Femur (tissue), 1 donor: ENCODE measurements at regions not wholly inside any gene's neighbourhood (a gene's known extent, or its start where the extent isn't known, plus 50 kb on each side); places are given as distances from the start of the nearest gene placed in this dataset.

Experiments used
- DNase-seq: peaks from one replicate; pipeline ENCODE4 v3.0.0-alpha.2; 2017

DNA sequence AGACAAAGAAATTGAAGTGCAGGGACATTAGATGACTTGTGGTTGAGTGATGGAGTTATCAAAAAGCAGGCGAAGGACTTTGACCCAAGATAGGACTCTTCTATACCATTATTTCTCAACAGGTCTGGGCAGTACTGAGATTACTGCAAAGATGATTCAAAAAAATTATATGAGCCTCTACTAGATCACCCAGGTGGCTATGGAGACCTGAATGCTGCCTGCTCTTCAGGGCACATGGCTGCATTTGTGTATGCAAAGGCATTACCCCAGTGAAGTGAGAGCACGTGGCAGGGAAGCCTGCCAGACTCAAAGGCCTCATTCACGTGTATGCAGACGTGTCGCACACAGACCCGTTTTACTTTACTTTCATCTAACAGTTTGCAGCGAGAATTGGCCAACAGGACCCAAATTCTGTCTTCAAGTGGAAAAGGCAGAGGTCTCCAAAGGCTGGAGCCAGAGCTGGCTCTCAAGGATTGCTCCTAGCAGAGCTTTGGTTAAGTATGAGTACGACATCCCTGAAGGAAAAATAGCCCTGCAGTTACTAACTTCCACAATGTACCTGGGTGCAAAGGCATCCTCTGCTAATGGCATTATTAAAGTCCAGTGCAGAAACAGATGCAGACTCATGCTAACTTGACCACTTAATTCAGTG, 113.8 kb upstream of the ARMC2 start:
- no peak for DNase-seq

DNA sequence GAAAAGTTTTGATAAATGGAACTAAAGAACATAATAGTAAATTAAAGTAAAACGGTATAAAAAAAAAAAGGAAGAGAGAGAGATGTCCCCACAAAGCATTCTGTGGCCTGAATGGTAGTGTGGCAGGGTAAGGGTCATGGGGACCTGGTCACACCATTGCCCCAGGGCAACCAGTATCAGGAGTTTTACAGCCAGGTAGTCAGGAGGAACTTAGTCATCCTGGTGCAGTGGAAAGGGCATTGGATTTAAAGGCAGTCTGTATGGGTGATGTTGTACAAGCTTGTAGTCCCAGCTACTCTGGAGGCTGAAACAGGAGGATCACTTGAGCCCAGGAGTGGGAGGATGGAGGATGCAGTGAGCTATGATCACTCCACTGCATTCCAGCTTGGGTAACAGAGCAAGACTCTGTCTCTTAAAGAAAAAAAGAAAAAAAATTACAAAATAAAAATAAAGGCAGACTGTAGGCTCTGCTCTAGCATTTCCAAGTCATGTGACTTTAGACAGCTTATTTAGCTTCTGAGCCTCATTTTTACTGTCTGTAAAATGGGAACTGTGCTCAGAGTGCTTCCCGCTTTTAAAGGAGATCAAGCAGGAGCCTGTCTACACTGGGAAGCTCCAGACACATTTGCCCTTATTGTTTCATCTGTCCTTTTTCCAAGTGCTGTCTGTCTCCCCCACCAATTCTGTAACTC, 112.8 kb upstream of the ARMC2 start:
- DNase-seq, result no peak

DNA sequence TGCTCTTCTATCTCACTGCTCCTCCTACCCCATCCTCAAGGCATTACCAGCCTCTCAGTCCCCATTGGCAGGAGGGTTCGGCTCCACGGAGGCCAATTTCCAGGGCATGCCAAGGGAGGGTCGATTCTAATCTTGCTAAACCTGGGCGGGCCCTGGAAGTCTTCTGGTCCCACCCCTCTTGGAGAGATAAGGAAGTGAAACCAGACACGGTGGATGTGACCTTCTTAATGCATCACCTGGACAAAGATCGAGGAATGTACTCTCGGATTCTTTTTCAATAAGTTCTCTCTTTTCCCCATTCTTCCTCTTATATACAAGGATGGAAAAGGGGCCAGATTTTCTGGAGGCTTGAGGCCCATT, 112.2 kb upstream of the ARMC2 start:
- DNase-seq, result no peak

DNA sequence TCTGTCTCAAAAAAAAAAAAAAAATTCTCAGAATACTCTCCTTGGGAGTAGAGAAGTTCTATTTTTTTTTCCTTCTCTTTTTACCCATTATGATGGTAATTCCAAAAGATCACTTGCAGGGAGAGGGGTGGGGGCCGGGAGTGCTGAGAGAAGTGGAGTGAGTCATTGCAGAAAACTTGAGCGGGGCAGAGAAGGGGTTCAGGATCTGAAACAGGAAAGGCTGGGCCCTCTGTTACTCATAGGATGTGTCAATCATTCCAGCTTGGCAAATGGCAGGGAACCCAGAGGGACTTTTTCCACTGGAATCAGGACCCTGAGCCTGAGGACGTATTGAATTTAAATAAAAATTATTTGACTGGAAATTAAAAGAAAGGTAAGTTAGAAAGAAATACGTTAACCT, 111.4 kb upstream of the ARMC2 start:
- DNase-seq, result no peak

DNA sequence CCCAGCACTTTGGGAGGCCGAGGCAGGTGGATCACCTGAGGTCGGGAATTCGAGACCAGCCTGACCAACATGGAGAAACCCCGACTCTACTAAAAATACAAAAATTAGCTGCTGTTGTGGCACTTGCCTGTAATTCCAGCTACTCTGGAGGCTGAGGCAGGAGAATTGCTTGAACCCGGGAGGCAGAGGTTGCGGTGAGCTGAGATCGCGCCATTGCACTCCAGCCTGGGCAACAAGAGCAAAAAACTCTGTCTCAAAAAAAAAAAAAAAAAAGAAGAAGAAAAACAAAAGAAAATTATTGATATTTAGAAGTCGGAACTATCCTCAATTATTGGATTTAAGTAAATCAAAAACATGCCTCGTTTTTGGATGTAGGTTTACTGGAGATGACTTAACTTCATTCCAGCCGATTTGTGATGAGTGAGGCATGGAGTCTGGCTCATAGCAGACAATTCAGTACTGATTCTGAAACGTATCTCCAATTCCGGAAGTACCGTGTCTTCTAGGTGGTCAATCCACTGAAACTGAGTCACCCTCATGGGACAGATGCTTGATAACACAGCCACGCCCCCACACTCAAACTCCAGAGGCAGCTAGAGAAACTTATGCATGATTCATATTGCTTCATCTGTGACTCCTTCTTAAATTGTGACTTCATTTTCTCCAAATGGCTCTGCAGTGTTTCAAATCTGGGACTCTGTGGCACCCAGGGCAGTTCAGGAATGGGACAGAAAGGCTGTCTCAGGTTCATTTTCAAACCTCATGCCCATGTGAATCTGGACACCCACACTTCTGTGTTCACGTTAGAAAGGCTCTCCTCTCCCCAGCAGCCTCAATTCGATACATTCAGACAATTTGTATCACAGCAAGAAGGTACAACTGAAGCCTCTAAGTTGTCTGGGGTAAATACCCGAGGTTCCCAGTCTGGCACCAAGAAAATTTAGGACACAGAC, 110.4 kb upstream of the ARMC2 start:
- DNase-seq, result no peak

DNA sequence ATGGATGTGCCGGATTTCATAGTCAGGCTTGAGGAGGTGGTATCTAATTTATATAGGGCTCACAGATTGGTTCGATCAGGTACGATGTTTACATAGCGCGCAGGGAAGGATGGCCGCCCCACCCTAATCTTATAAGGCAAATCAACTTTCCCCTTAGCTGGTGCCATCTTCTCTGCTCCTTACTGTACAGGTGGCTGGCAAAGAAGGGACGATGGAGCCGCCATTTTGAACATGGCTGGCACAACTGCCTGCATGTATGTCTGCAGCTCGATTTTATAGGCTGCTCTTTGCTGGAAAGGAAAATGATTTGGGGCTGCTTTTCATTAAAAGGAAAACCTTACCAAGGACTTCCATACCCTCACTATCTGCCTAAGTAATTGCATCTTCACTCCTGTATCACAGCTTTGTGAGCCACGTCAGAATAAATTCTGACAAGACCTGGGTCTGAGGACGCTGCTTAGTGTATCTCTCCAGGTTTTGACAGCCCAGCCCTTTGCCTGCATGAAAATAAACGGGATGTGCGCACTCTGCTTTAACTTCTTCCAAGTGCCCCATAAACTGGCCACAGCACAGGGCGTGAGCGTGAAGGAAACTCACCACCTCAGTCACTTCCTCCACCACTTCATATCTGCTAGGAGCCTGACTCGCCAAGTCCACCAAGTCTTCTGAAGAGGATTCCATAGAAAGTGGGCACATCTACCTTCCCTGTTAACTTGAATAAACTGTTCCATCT, 109.4 kb upstream of the ARMC2 start:
- no peak for DNase-seq

DNA sequence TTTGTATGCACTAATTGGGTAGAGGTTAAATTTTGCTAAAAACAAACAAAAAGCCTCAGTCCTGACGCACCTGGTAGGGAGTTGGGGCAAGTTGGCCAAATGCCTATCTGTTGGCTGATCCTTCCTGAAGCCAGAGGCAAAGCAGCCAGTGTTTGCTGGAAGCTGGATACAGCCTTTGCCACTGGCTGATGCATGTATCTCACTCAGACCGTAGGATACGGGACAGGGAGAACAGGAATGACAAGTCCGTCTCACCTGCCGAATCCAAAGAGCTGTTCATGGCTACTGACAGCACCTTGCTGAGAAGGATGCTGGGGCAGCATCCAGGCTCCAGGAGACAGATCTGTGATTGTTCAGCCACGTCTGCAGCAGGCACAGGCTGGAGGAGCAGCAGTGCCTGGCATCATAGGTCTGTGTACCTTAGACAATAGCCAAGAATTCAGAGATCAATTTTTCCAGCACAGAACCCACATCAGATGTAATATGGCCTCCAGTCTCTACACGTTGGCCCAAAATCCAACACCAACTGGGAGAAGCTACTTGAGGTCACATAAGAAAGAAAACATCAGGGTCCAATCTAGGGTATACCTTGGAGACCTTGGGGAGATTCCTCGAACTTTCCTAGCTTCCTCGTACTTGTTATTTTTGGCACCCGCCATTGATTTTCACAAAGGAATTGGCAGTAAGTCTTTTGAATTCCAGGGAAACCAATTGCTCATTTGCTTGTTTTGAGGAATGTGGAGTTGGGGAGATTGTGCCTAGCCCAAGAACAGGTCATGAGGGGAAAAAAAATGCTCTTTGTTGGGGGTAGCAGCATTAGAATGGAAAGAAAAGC, 108.5 kb upstream of the ARMC2 start:
- DNase-seq, result no peak

DNA sequence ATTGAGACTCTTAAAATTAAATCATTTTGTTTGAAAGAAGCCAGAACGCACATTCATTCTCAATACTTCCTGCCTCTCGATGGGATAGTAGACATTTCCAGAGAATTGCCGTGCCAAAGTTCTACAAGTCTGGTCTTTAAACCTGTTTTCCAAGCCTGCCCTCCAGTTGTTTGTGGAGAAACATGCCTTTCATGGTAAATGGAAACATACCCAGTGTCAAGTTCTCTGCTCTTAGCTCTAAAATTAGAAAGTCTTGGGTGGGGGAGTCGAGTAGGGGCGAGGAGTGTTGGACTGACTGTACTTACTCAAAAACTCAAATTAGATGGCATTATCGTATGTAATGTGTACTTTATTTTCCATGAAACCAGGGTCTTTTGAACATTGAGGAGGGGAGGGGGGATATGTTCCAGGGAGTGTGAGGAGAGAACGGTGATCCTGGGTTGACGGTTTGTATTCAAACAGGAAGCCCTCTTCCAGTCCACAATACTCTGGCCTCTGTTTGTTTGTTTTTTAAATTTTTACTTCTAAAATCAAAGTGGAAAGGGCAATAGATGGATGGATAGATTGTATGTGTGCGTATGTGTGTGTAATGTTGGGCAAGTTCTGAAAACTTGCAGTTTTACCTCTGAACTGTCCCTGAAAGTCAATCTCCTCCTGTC, 106.8 kb upstream of the ARMC2 start:
- DNase-seq, result no peak

DNA sequence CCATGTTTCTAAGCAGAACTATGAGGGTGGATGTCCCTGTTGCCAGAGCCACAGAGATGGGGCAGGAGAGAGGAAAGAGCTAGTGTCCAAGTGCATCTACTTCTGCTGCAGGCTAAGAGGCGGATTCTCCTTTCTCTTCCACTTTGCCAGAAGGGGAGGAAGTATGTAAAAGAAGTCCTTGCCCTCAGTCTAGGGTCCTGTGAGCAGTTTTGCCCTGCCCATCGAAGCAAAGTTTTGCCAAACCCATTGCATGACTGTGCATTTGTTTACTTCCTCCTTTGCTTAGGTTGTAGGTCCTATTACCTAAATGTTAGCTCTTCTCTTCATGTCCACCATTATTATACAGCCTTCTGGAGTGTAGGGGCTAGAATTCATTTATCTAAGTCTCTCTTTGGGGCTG, 106.2 kb upstream of the ARMC2 start:
- DNase-seq, result no peak

DNA sequence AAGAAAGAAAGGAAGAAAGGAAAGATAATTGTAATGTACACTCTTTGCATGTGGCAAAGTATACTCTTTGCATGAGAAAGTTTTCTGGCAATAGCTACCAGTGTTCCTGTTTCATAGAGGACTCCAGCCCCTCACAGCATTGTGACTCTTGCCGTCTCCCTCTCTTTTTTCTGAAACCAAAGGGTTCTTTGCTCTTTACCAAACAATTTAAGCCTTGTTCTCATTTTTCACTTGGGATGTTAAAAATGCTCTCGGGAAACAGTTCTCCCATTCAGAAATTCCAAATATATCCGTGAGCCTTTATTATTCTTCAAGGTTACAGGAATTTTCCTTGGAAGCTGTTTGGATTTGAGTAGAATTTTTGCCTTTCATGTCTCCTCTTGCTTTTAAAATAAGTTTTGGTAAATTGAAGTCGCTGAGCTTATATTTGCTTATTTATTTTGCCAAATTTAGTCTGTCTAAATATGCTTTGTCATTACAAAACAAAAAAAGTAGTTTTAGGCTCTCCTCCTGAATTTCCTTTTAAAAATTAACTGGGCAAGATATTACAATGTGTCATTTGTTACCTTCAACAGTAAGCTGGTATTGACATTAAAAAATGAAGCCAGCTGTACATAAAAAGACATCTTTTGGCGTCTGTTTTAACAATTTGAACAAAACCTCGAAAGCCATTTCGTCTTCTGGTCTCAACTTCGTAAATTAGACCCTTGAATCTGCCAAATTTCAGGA, 103.8 kb upstream of the ARMC2 start:
- DNase-seq, result no peak

DNA sequence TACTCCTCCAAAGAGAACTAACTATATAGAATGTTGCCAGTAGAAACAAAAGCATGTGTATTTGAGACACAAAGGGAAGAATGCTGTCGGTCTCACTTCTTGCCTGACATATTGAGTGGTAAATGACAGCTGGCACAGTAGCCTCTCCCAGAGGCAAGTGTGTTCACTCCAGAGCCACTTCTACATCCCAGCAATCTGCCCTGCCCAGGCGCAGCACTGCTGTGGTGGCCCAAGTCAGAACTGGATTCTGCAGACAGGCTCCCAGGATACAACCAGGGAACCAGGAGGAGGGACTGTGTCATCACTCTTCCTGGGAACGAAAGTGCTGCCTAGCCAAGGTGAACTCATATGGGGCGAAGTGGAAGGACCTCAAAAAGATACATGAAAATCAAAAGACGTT, 103.2 kb upstream of the ARMC2 start:
- no peak for DNase-seq

DNA sequence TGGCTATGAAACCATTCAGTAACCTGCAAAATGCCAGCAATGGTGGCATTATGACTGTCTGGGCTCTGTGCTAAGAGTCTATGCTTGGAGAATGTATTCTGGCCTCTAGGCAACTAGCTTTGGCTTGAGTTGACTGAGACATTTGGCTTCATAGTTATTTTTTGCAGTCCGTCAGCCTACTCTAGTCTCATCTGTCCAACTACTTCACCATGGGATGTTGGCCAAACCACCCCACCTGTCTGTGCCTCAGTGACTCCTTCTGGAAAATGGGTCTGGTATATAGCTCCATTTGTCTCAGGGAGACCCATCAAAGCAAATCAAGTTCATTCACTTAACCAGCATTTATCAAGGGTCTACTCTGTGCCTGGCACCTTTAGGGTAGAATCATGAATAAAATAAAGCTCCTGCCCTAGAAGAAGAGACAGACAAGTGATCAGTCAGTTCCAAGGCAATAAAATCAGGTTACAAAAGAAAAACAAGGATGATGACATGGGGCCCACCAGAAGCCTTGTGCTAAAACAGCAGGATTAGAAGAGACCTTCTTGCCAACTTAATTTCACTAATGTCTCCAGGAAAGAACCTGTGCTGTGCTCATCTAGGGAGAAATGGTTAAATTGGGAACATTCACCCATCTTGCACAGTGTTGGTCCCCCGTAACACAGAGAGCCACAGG, 102.4 kb upstream of the ARMC2 start:
- no peak for DNase-seq

DNA sequence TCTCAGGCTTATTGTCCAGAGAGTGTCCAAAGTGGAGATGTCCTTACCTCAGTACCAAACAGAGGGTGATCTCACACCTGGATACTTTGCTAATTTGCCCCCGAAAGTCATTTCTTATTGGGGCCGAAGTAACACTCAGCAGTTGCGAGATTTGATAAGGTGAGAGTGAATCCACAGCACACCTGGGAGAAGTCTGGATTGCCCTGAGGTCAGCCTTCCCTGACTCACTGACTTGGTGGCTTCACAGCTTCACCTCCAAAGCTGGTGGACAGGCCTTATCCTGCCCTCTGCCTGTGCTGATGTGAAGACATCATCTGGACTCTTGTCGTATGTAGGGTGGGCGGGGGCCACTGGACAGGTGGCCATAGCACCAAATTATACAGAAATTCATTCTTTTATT, 101.9 kb upstream of the ARMC2 start:
- no peak for DNase-seq

DNA sequence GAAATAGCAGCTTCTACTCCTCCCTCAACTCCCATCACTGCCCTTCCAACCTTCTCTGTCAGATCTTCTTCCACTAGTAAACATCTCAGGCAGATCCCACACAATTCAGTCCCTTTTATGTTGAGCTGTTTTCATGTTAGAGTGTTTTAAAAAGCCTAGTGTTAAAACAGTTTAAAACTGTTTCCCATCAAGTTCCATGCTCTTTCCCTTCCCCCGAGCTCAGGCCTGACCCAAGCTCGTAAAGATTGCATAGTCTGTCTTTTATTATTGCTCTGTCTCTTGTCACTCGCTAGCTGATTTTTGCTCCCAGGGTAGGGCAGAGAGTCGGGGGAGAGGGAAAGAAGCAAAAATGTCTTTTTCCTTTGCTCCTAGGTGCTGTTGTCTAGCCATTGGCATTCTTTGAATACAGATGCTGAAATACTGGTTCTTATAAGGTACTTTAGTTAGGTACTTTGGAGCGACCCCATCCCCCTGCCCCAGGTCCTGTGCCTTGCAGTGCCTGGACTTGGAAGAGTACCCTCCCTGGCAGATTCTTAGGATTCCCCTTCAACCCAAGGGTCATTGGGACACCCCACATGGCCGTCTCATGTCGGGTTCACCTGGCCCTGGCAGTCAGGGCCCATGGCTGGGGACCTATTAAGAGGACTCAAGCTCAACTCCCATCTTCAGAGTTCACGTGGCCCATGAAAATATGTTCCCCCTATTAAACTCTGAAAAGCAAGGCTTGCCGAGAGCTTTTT, 101.2 kb upstream of the ARMC2 start:
- DNase-seq, result no peak

DNA sequence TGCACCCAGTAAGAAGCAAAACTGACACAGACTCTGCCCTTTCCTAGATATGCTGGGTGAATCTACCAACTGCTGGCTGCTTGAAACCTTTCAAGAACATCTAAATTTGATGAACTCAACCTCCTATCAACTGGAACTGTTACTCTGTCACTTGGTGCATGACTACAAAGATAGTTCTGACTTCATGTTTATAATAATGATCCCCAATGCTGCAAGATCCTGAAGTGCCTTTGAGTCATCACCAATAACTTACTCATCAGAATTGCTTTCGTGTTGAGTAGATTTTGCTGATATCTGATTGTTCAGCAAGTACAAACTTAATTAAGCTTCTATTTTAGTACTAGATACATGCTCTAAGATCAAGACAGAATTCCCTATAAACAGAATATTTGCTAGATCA, 100.2 kb upstream of the ARMC2 start:
- DNase-seq, result no peak

DNA sequence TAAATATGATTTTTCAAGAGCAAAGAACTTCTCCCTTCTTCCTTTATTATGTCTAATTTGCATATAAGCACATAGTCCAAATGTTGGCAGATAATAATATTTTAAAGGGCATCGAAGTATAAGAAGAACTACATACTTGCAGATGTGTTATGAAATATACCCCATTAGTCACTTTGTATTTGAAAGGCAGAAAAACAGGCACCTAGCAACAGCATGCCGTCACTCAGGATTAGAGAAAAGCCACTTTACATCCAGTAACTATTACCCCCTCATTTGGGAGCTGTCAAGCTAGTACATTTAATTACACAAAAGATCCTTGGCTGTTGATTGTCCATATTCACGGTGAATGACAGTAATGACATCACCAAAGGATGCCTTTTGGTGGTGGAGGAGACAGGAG, 99.3 kb upstream of the ARMC2 start:
- DNase-seq, result no peak

DNA sequence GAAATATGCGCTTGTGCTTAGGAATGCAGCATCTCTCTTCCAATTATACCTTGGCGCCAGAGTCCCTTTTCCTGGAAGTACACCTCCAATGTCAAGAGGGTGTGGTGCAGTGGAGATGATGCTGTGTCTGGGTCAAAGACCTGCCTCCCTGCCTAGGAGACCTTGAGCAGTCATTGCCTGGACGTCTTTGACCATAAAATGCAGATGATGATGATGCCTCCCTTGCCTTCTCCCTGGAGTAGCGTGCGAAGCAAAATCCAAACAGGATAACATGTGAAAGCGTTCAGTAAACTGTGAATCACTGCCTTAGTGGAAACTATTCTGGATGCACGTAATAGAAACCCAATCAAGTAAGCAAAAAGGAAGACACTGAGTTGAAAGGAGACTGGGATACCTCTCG, 97.4 kb upstream of the ARMC2 start:
- no peak for DNase-seq

DNA sequence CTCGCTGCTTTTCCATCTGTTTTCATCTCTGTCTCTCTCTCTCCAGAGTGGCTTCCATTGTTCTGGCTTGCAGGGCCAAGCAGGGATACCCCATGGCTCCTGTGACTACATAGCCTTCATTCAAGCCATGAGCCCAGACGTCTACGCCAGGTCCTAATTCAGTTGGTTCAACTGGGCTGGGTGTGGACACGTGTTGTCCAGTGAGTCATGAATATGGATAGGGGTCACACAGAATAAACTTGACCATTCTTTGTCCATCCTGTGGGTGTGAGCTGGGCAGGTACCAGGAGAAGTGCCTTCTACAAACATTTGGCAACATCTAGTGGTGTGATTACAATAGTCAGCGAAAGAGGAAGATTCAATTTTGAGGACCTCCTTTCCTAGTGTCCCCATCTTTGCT, 96.9 kb upstream of the ARMC2 start:
- DNase-seq, result no peak

DNA sequence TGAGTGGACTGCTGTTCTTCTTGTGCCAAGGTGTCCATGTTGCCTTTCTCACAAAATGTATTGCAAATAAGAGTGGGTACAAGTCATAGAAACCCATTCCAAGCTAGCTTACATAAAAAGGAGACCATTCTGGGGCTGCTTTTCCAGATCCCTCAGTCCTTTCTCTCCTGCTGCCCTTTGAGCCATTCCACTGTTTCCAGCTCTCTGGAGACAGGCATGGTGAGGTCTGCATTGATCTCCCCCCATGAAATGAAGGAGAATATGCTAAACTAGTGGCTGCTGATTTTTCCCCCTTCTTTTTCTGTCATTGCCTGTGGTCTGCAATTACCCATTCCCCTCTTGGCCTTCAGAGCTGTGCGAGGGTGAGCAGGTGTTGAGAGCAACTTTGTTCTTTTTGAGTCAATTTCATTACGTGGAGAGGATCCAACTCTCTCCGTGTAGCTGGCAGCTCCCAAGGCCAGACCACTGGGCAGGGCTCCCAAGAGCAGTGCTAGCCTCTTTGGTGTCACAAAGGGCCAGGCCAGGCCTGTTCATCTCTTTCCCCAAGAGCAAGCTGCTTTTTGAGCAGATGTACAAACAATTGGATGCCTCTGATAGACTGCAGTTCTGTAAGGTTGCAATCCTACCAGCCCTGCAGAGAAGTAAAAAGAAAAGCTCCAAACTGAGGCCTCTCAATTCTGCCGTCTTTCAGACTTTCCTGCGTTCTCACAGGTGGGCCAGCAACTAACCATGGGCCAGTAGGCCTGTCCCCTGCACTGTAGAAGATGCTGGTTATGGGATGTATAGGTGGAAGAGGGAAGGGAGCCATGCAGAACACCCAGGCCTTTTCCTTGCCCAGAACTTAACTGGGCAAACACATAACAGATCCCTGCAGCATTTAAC, 96.1 kb upstream of the ARMC2 start:
- DNase-seq, result no peak
